GM18511 (cell line): ENCODE measurements at regions not wholly inside any gene's neighbourhood (a gene's known extent, or its start where the extent isn't known, plus 50 kb on each side); places are given as distances from the start of the nearest gene placed in this dataset.
A peak's percentile ranks its signal among the peaks of the same experiment; 100 is the strongest.

Experiments
- ATAC-seq: cut with Tn5 transposase; IDR thresholded peaks from one replicate; pipeline ENCODE4 v1.9.1; 2021; ENCODE audit warnings: mild to moderate bottlenecking, moderate library complexity; ENCODE audit not compliant: unreplicated experiment

DNA sequence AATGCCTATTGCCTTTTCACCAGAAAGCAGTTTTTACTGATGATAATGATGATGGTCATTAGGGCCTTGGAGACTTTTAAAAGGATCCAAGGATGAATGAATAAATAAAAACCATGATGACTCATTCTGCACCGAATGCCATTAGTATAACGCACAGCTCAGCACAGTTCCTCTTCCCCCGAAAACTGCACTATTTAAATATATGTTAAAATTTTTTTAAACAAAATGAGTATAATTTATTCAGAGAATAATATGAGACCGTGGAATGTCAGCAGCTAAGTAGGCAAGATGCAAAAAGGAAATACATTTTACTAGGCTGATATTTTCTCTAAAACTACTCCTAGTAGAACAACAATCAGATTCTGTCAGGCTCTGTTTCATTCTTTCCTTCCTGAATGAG, 83.4 kb upstream of the NANOGP8 start:
- ATAC-seq = no peak

DNA sequence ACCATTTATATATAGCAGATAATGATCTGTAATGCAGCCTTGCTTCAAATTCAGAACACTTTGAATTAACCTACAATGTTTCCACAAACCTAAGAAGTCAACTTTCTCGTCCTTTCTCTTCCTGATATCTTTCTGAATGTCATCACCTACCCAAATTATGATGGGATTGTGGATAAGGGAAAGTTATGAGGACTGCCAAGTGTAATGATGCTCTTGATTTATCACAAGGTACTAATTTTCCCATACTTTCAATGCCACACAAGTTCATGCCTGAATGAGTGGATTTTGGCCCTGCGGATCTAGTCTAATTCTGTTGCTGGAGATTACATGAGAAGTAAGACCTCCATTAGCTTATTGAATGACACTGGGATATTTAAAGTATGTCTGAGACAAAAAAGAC, 82.6 kb upstream of the NANOGP8 start:
- no peak for ATAC-seq

DNA sequence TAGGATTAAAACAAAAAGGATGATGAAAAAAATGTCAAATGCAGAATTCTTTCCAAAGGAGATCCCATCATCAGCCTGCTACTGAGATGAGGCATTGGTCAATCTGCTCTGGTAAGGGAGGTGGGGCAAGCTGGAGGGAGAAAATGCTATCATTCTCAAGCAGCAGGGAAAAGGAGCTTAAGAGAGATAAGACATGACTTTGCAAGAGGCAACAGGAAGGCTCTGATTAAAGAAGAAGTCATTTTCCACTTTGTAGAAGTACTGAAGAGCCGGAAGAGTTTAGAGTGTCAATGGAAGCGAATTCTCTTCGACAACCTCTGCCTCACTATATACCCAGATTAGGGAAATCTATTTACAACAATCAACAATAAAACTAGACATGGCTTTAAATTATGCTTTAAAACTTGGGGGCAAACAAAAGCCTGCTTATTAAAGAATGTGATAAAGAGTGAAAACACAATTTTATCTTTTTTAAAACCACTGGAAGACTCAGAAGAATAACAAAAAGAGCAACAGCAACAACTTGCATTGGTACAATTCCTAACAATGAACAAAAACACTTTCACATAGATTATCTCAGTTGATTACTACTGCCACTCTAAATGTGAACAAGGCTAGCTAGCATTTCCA, 81.8 kb upstream of the NANOGP8 start:
- no peak for ATAC-seq

DNA sequence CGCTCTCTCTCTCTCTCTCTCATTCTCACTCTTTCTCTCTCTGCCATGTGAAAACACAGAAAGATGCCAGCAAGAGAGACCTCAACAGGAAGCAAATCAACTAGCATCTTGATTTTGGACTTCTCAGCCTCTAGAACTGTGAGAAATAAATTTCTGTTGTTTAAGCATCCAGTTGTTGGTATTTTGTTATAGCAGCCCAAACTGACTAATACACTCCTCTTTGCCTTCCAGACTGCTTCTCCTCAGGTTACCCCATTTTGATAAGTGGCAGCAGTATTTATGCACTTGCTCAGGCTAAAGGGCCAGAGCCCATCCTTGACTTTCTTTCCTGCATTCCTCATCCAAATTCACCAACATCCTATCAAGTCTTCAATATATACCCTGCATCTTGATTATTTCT, 76.6 kb upstream of the NANOGP8 start:
- ATAC-seq = no peak

DNA sequence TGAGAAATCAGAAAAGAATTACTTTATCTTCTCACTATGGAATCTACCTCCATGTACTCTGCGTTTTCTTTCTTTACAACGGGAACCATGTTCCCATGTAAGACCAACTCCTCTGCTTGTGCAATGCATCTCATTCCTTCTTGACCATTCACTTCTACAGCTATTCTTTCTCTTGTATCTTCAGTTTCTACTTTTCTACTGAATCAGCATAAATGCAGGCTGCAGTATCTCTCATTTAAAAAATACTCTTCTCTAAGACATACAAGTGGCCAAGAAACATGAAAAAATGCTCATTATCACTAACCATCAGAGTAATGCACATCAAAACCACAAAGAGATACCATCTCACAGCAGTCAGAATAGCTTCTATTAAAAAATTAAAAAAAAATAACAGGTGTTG, 74.1 kb upstream of the NANOGP8 start:
- no peak for ATAC-seq

DNA sequence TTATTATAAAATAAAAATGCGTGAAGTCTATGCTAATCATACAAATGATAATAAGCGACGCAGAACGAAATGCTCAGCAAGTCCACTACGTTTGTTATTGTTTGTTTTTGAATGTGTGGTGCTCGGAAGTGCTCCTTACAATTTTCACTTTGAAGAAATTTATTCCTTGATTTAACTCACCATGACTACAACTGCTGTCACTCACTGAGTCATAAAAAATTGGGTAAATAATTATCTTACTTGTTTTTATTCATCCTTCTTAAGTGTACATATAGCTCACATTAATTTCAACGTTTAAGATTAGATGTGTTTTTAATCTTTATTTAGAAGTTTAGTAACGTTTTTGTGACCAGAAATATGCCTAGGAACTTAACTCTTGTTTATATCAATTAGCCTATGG, 66.7 kb upstream of the NANOGP8 start:
- no peak for ATAC-seq

DNA sequence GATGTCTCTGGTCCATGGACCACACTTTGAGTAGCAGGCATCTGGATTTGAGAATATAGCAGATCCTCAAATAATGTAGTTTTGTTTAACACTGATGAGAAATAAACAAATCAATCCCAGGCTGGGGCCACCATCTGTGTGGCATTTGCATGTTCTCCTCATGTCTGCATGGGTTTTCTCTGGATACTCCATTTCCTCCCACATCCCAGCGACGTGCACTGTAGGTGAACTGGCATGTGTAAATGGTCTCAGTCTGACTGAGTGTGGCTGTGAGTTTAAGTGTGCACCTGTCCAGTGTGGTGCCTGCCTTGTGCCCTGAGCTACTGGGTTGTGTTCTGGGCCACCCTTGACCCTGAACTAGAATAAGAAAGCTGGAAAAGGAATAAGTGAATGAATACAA, 66.3 kb upstream of the NANOGP8 start:
- ATAC-seq = no peak

DNA sequence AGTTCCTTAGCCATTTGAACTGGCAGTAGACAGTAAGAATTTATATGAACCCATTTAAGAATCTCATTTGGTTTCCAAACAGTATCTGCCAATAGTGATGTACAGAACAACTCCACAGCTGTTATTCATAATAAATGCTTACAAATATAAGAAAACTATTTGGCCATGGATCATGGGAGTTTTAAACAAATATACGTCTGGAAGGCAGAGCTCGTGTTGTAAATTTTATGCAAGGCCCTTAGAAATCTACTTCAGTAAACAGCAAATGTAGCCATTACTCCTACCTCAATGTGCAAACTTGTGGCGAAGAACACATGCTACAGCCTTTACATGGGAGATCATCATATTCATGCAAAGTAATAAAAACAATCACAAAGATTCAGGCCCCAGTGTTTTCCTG, 65.3 kb upstream of the NANOGP8 start:
- ATAC-seq = no peak

DNA sequence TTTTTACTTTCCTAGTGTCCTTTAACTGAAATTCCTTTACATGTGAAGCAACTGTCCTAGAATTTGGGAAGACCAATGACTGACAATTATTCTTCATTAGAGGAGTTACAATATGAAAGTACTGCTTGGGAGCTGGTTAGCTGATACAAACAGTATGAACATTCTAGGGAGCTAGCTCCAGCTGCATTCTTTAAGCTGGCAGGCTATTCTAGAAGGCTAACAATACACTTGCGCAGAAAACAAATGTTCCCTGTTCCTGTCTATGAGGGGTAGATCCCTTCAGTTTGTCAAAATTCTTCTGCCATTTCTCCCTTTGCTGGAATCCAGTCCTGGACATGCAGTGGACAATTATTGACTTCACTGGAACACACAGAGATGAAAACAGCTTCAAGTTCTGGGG, 60.2 kb upstream of the NANOGP8 start:
- no peak for ATAC-seq

DNA sequence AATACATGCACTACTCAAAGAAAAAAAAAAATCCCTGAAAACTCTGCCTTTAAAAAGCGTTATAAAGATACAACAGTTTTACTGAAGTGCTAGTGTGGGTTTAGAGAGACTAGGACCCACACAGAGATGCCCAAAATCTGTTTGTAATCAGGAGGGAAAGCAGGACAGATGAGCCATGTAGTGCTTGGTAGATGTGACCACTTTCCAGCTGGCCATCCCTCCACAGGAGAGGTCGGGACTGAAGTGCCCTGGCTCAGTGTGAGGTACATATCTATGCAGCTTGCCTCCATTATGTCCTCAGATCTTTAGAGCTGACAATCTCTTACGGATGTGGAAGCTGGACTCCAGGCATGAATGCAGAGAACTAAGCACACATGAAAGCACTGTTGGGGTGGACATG, 57.5 kb upstream of the NANOGP8 start:
- ATAC-seq = no peak

DNA sequence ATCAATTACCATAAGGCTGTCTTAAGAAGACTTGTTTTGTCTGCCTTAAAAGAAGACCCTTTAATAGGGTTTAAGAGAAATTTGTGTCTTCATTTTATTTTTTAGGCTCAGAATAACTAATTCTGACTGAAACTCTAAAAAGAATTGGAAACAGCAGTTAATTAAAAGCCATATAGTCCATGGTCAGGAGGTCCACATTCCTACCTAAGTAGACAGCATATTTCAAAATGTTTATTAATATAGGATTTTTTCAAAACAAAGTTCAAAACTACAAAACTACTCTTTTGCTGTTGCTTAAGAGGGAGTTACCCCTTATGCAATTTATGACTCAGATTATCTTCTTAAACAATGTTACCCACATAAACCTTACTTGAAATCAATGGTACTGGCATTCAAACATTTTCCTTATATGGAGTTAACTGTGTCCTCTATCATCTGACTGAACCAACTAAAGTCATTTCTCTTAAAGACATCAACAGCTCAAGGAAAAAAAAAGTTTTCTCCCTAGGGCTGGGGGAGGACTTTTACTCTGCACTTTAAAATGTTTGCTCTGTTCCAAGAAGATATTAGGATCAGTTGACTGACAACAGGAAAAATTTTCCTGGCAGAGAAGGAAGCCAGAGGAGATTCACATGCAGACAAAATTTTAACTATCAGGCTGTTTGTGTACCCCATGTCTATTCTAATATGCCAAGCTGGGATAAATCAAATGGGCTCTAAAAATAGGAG, 56.8 kb upstream of the NANOGP8 start:
- peak; percentile 71 for ATAC-seq

DNA sequence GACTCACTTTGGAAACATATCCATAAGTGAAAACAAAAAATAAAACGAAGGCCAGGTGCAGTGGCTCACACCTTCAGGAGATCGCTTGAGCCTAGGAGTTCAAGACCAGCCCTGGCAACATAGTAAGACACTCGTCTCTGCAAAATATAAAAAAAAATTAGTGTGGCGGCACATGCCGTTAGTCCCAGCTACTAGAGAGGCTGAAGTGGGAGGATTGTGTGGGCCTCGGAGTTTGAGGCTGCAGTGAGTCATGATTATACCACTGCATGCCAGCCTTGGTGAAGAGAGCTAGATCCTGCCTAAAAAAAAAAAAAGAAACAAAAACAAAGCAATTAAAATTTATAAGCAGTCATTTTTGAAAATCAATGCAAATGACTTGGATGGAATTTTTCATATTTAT, 54.7 kb upstream of the NANOGP8 start:
- ATAC-seq = no peak

DNA sequence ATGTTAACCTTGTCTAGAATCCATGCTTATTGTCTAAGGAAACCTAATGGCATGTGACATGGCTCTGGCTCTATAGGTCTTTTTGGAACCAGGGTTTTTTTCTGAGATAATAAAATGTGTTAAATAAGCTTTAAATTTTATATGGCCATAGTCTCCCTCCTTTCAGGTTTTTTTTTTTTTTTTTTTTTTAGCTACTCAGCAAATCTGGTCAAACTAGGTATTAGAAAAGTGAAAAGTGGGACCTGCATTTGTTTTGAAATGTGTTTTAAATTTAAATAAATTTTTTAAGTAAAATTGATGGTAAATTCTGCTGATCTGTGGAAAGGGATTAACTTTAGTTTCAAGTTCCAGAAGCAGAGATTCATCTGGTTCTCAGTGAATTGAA, 52.1 kb upstream of the NANOGP8 start:
- ATAC-seq = no peak

DNA sequence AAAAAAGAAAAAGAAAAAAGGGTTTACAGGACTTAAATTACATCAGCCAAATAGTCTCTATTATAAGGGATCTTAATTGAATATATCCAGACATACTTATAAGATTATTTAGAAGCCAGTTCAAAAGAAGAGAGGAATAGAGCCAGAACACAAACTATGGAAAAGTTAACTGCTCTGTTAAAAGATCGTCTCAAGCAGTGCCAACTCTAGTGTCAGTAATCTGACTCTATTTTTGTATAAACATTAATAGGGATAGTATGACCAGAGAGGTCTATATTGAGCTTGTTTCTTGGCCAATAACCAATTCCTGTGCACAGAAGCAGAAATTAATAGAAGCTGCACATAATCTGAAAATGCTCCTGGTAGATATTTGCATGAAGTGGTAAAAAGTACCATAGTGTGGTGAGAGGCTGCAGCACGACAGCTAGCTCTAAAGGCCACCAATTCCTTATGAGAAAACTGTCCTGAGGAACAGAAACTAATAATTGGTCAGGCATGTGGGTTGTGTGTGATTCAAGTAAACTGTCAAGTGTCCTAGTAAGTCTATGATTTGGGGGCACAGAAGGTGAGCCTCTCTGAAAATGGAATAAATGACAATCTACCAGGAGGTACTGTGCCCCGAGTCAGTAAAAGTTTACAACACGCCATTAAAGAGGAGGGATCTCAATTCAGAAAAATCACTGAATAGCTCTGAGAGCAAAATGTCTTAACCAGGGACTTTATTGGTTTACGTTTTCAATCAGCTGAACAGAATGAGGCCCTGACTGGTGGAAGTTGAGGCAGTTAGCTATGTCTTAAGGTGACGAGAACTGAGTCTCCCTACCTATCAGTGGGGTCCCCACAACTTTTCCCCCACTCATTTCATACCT, 51.5 kb upstream of the NANOGP8 start:
- peak; percentile 98 for ATAC-seq
